ENCODE measurements at regions not wholly inside any gene's neighbourhood (a gene's known extent, or its start where the extent isn't known, plus 50 kb on each side); places are given as distances from the start of the nearest gene placed in this dataset.

- TF ChIP-seq, protein P1, sequence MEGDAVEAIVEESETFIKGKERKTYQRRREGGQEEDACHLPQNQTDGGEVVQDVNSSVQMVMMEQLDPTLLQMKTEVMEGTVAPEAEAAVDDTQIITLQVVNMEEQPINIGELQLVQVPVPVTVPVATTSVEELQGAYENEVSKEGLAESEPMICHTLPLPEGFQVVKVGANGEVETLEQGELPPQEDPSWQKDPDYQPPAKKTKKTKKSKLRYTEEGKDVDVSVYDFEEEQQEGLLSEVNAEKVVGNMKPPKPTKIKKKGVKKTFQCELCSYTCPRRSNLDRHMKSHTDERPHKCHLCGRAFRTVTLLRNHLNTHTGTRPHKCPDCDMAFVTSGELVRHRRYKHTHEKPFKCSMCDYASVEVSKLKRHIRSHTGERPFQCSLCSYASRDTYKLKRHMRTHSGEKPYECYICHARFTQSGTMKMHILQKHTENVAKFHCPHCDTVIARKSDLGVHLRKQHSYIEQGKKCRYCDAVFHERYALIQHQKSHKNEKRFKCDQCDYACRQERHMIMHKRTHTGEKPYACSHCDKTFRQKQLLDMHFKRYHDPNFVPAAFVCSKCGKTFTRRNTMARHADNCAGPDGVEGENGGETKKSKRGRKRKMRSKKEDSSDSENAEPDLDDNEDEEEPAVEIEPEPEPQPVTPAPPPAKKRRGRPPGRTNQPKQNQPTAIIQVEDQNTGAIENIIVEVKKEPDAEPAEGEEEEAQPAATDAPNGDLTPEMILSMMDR (IDR thresholded peaks at IDR 0.05; ENCODE audit: low read depth, low read length): no peak
- no peak for TF ChIP-seq EZH2phosphoT487 (IDR thresholded peaks at IDR 0.05; ENCODE audit: low read depth)
Measured at GRCh38 chr13:33543089-33543459, 257.5 kb upstream of the STARD13 start.
